GM12874 (cell line): ENCODE measurements at regions not wholly inside any gene's neighbourhood (a gene's known extent, or its start where the extent isn't known, plus 50 kb on each side); places are given as distances from the start of the nearest gene placed in this dataset.

Experiments
- CTCF ChIP-seq: IDR thresholded peaks from 2 replicates; pipeline ENCODE4 v1.5.1; 2011; ENCODE audit warnings: low read depth, mild to moderate bottlenecking, control low read depth, low read length, moderate library complexity; ENCODE audit not compliant: insufficient read depth

GRCh38 chr10:116792817-116793216, 50.5 kb upstream of the HSPA12A start:
- TF ChIP-seq CTCF = no peak

GRCh38 chr10:116796469-116796868, 52.8 kb upstream of the ENO4 start:
- no peak for TF ChIP-seq CTCF

GRCh38 chr10:116796910-116797513, 52.3 kb upstream of the ENO4 start:
- TF ChIP-seq CTCF = peak; percentile 88

GRCh38 chr10:116798859-116799258, 50.4 kb upstream of the ENO4 start:
- TF ChIP-seq CTCF = no peak
